Uterus (tissue), 2 donors: ENCODE measurements at regions not wholly inside any gene's neighbourhood (a gene's known extent, or its start where the extent isn't known, plus 50 kb on each side); places are given as distances from the start of the nearest gene placed in this dataset.

ENCODE experiments used
- POLR2A ChIP-seq, 2 donors: fragments of 450-650 bp; IDR thresholded peaks; one replicate each; pipeline ENCODE4 v1.6.1; 2016; ENCODE audit warnings: antibody characterized with exemption in 2 of 2, mild to moderate bottlenecking in 1 of 2, moderate library complexity in 1 of 2
- TF ChIP-seq, protein P1 (sequence below), 4 experiments: fragments of 200-600 bp in 2 of 4; fragments of 450-650 bp in 2 of 4; sonication (generic) in 2 of 4; IDR thresholded peaks; one replicate each; pipeline ENCODE4 v1.5.1; 2016 to 2019; ENCODE audit warnings: antibody characterized with exemption in 4 of 4, mild to moderate bottlenecking in 2 of 4, moderate library complexity in 1 of 4

GRCh38 chr4:57199267-57199666, 89.1 kb upstream of the IGFBP7 start:
- TF ChIP-seq, protein P1, sequence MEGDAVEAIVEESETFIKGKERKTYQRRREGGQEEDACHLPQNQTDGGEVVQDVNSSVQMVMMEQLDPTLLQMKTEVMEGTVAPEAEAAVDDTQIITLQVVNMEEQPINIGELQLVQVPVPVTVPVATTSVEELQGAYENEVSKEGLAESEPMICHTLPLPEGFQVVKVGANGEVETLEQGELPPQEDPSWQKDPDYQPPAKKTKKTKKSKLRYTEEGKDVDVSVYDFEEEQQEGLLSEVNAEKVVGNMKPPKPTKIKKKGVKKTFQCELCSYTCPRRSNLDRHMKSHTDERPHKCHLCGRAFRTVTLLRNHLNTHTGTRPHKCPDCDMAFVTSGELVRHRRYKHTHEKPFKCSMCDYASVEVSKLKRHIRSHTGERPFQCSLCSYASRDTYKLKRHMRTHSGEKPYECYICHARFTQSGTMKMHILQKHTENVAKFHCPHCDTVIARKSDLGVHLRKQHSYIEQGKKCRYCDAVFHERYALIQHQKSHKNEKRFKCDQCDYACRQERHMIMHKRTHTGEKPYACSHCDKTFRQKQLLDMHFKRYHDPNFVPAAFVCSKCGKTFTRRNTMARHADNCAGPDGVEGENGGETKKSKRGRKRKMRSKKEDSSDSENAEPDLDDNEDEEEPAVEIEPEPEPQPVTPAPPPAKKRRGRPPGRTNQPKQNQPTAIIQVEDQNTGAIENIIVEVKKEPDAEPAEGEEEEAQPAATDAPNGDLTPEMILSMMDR (IDR thresholded peaks at IDR 0.05) = no peak
- TF ChIP-seq POLR2A (IDR thresholded peaks at IDR 0.05) = no peak
